ENCODE measurements at regions not wholly inside any gene's neighbourhood (a gene's known extent, or its start where the extent isn't known, plus 50 kb on each side); places are given as distances from the start of the nearest gene placed in this dataset.

- DNase-seq (no peak), ATAC-seq (ENCODE audit: low FRiP score) (no peak)
- intact Hi-C loops (cut with DNase I): no loop called here
- Histone ChIP-seq H3K36me3 (ENCODE audit: control insufficient read depth in 1 of 2, insufficient read depth in 2 of 2, low read length in 1 of 2) (no peaks in the 10 kb centered on the region), H3K4me3 (ENCODE audit: low read length in 2 of 2) (no peak overlapping the region), H3K9me3 (ENCODE audit: control insufficient read depth, low read length) (no peaks in the 10 kb centered on the region), H3K27me3 (ENCODE audit: control insufficient read depth in 1 of 2, insufficient read depth in 2 of 2, low read length in 1 of 2) (no peaks in the 10 kb centered on the region), H3K4me1 (ENCODE audit: control insufficient read depth in 1 of 2, insufficient read depth in 2 of 2, low read length in 2 of 2) (peaks cover 3 to 24% of the 10 kb centered on the region in 2 donors), H3K27ac (ENCODE audit: low read depth in 1 of 2, low read length in 2 of 2) (peak overlapping the region in 1 of 2 donors; percentile 9)
- 1 to 7% methylated on average over 2 of the region's 2 CpGs for WGBS, 2 donors
Observed at GRCh38 chr2:217664761-217665160, 338.0 kb downstream of the TNS1 start.

- intact Hi-C loops (cut with DNase I): no loop called here
- peaks cover 3 to 19% of the 10 kb centered on the region in 2 donors for H3K4me1 ChIP-seq (ENCODE audit: control insufficient read depth in 1 of 2, insufficient read depth in 2 of 2, low read length in 2 of 2)
Observed at GRCh38 chr2:217662984-217663602, 339.7 kb downstream of the TNS1 start.

GRCh38 chr2:217661378-217661777 is 341.4 kb downstream of the TNS1 start:
- intact Hi-C loops (cut with DNase I): no loop called here
- Histone ChIP-seq H3K27ac (ENCODE audit: low read depth in 1 of 2, low read length in 2 of 2) (no peak overlapping the region), H3K27me3 (ENCODE audit: control insufficient read depth in 1 of 2, insufficient read depth in 2 of 2, low read length in 1 of 2) (no peaks in the 10 kb centered on the region), H3K9me3 (ENCODE audit: control insufficient read depth, low read length) (no peaks in the 10 kb centered on the region), H3K36me3 (ENCODE audit: control insufficient read depth in 1 of 2, insufficient read depth in 2 of 2, low read length in 1 of 2) (no peaks in the 10 kb centered on the region), H3K4me1 (ENCODE audit: control insufficient read depth in 1 of 2, insufficient read depth in 2 of 2, low read length in 2 of 2) (peaks cover 0 to 17% of the 10 kb centered on the region in 2 donors), H3K4me3 (ENCODE audit: low read length in 2 of 2) (no peak overlapping the region)
- ATAC-seq (ENCODE audit: low FRiP score) (no peak), DNase-seq (no peak)

More at GRCh38 chr2:217662984-217663602, 339.7 kb downstream of the TNS1 start:
- WGBS, 2 donors: 25 to 42% methylated on average over 3 of the region's 3 CpGs
- DNase-seq (no peak), ATAC-seq (ENCODE audit: low FRiP score) (no peak)
- H3K36me3 ChIP-seq (ENCODE audit: control insufficient read depth in 1 of 2, insufficient read depth in 2 of 2, low read length in 1 of 2): no peaks in the 10 kb centered on the region
- H3K27me3 ChIP-seq (ENCODE audit: control insufficient read depth in 1 of 2, insufficient read depth in 2 of 2, low read length in 1 of 2): no peaks in the 10 kb centered on the region
- H3K27ac ChIP-seq (ENCODE audit: low read depth in 1 of 2, low read length in 2 of 2): peak overlapping the region; percentile 60 to 65
- H3K4me3 ChIP-seq (ENCODE audit: low read length in 2 of 2): no peak overlapping the region
- no peaks in the 10 kb centered on the region for H3K9me3 ChIP-seq (ENCODE audit: control insufficient read depth, low read length)

GRCh38 chr2:217660423-217660822 is 342.4 kb downstream of the TNS1 start:
- Histone ChIP-seq H3K36me3 (ENCODE audit: control insufficient read depth in 1 of 2, insufficient read depth in 2 of 2, low read length in 1 of 2) (no peaks in the 10 kb centered on the region), H3K9me3 (ENCODE audit: control insufficient read depth, low read length) (no peaks in the 10 kb centered on the region), H3K4me1 (ENCODE audit: control insufficient read depth in 1 of 2, insufficient read depth in 2 of 2, low read length in 2 of 2) (peaks cover 0 to 14% of the 10 kb centered on the region in 2 donors), H3K27me3 (ENCODE audit: control insufficient read depth in 1 of 2, insufficient read depth in 2 of 2, low read length in 1 of 2) (no peaks in the 10 kb centered on the region), H3K4me3 (ENCODE audit: low read length in 2 of 2) (no peak overlapping the region), H3K27ac (ENCODE audit: low read depth in 1 of 2, low read length in 2 of 2) (no peak overlapping the region)
- DNase-seq (no peak), ATAC-seq (ENCODE audit: low FRiP score) (no peak)
- intact Hi-C loops (cut with DNase I): no loop called here

DNA sequence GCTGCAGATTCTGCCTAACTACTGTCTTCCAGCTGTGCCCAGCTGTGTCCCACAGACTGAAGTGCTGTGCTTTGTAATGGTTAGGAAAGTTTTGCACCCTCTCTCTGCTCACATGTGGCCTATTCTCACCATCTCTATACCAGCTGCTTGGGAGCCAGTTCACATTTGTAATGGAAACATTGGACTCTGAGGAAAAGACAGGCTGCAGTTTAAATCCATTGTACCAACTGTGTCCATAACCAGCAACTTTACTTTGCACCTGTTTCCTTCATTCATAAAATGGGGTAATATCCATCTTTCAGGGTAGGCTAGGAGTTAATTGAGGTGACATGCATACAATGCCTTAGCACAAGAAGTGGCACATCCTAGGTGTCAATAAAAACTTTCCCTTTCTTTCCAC is 344.0 kb downstream of the TNS1 start:
- Histone ChIP-seq H3K27ac (ENCODE audit: low read depth in 1 of 2, low read length in 2 of 2) (no peak overlapping the region), H3K36me3 (ENCODE audit: control insufficient read depth in 1 of 2, insufficient read depth in 2 of 2, low read length in 1 of 2) (no peaks in the 10 kb centered on the region), H3K4me3 (ENCODE audit: low read length in 2 of 2) (no peak overlapping the region), H3K4me1 (ENCODE audit: control insufficient read depth in 1 of 2, insufficient read depth in 2 of 2, low read length in 2 of 2) (peaks cover 0 to 8% of the 10 kb centered on the region in 2 donors), H3K9me3 (ENCODE audit: control insufficient read depth, low read length) (no peaks in the 10 kb centered on the region), H3K27me3 (ENCODE audit: control insufficient read depth in 1 of 2, insufficient read depth in 2 of 2, low read length in 1 of 2) (no peaks in the 10 kb centered on the region)
- ATAC-seq (ENCODE audit: low FRiP score) (no peak), DNase-seq (no peak)
- intact Hi-C loops (cut with DNase I): loop anchor here in 1 of 2 donors (5.0 kb wide), 1 partner anchor 33 kb away; no protein-coding TSS in a partner anchor

GRCh38 chr2:217657252-217657651 is 345.5 kb downstream of the TNS1 start:
- H3K4me1 ChIP-seq (ENCODE audit: control insufficient read depth in 1 of 2, insufficient read depth in 2 of 2, low read length in 2 of 2): peaks cover 0 to 4% of the 10 kb centered on the region in 2 donors
- intact Hi-C loops (cut with DNase I): loop anchor here in 1 of 2 donors (5.0 kb wide), 1 partner anchor 35 kb away; no protein-coding TSS in a partner anchor
- no peak for ATAC-seq (ENCODE audit: low FRiP score)
- no peaks in the 10 kb centered on the region for H3K36me3 ChIP-seq (ENCODE audit: control insufficient read depth in 1 of 2, insufficient read depth in 2 of 2, low read length in 1 of 2)
- no peak for DNase-seq
- no peaks in the 10 kb centered on the region for H3K27me3 ChIP-seq (ENCODE audit: control insufficient read depth in 1 of 2, insufficient read depth in 2 of 2, low read length in 1 of 2)
- WGBS, 2 donors: 93 to 95% methylated on average over 9 of the region's 9 CpGs
- no peak overlapping the region for H3K4me3 ChIP-seq (ENCODE audit: low read length in 2 of 2)
- no peaks in the 10 kb centered on the region for H3K9me3 ChIP-seq (ENCODE audit: control insufficient read depth, low read length)
- no peak overlapping the region for H3K27ac ChIP-seq (ENCODE audit: low read depth in 1 of 2, low read length in 2 of 2)

- DNase-seq (no peak), ATAC-seq (ENCODE audit: low FRiP score) (no peak)
- Histone ChIP-seq H3K4me3 (ENCODE audit: low read length in 2 of 2) (no peak overlapping the region), H3K27me3 (ENCODE audit: control insufficient read depth in 1 of 2, insufficient read depth in 2 of 2, low read length in 1 of 2) (no peaks in the 10 kb centered on the region), H3K27ac (ENCODE audit: low read depth in 1 of 2, low read length in 2 of 2) (no peak overlapping the region), H3K4me1 (ENCODE audit: control insufficient read depth in 1 of 2, insufficient read depth in 2 of 2, low read length in 2 of 2) (peaks cover 0 to 4% of the 10 kb centered on the region in 2 donors), H3K9me3 (ENCODE audit: control insufficient read depth, low read length) (no peaks in the 10 kb centered on the region), H3K36me3 (ENCODE audit: control insufficient read depth in 1 of 2, insufficient read depth in 2 of 2, low read length in 1 of 2) (no peaks in the 10 kb centered on the region)
- 66 to 69% methylated on average over 3 of the region's 3 CpGs for WGBS, 2 donors
- intact Hi-C loops (cut with DNase I): loop anchor here in 1 of 2 donors (5.0 kb wide), 1 partner anchor 36 kb away; no protein-coding TSS in a partner anchor
Observed at GRCh38 chr2:217656316-217656715, 346.5 kb downstream of the TNS1 start.

DNA sequence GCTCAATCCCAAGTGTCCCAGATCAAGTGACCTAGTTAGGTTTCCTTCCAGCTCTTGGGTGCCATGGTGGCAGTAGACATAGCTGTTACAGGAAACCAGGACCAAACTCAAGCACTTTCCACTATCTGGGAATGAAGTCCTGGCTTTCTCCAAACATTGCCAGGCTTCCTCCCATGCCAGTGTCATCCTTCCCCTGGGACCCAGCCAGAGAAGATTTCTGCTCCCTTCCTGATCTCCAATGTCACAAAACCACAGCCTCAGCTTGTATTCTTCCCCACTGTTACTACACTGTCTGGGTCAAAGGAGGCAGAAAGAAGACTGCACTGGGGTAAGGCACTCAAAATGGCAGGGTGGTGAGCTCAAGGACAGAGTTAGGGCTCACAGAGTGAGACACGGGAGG is 347.1 kb downstream of the TNS1 start:
- DNase-seq (no peak), ATAC-seq (ENCODE audit: low FRiP score) (no peak)
- intact Hi-C loops (cut with DNase I): loop anchor here in 1 of 2 donors (5.0 kb wide), 1 partner anchor 37 kb away; no protein-coding TSS in a partner anchor
- H3K36me3 ChIP-seq (ENCODE audit: control insufficient read depth in 1 of 2, insufficient read depth in 2 of 2, low read length in 1 of 2): no peaks in the 10 kb centered on the region
- H3K27ac ChIP-seq (ENCODE audit: low read depth in 1 of 2, low read length in 2 of 2): peak overlapping the region in 1 of 2 donors; percentile 21
- no peaks in the 10 kb centered on the region for H3K27me3 ChIP-seq (ENCODE audit: control insufficient read depth in 1 of 2, insufficient read depth in 2 of 2, low read length in 1 of 2)
- no peak overlapping the region for H3K4me3 ChIP-seq (ENCODE audit: low read length in 2 of 2)
- H3K4me1 ChIP-seq (ENCODE audit: control insufficient read depth in 1 of 2, insufficient read depth in 2 of 2, low read length in 2 of 2): peaks cover 0 to 3% of the 10 kb centered on the region in 2 donors
- H3K9me3 ChIP-seq (ENCODE audit: control insufficient read depth, low read length): no peaks in the 10 kb centered on the region
- 87 to 91% methylated on average over 1 of the region's 1 CpG for WGBS, 2 donors

GRCh38 chr2:217654168-217654567 is 348.6 kb downstream of the TNS1 start:
- DNase-seq (no peak), ATAC-seq (ENCODE audit: low FRiP score) (no peak)
- intact Hi-C loops (cut with DNase I): loop anchor here (5.0 kb wide), 3 partner anchors 38 to 98 kb away; no protein-coding TSS in a partner anchor
- Histone ChIP-seq H3K27ac (ENCODE audit: low read depth in 1 of 2, low read length in 2 of 2) (peak overlapping the region in 1 of 2 donors; percentile 74), H3K9me3 (ENCODE audit: control insufficient read depth, low read length) (no peaks in the 10 kb centered on the region), H3K27me3 (ENCODE audit: control insufficient read depth in 1 of 2, insufficient read depth in 2 of 2, low read length in 1 of 2) (no peaks in the 10 kb centered on the region), H3K4me1 (ENCODE audit: control insufficient read depth in 1 of 2, insufficient read depth in 2 of 2, low read length in 2 of 2) (peaks cover 0 to 2% of the 10 kb centered on the region in 2 donors), H3K36me3 (ENCODE audit: control insufficient read depth in 1 of 2, insufficient read depth in 2 of 2, low read length in 1 of 2) (no peaks in the 10 kb centered on the region), H3K4me3 (ENCODE audit: low read length in 2 of 2) (no peak overlapping the region)
- WGBS, 2 donors: 87 to 88% methylated on average over 4 of the region's 4 CpGs

Data from aorta (tissue), 5 donors.